Endodermal cell (in vitro differentiated cells): ENCODE measurements at regions not wholly inside any gene's neighbourhood (a gene's known extent, or its start where the extent isn't known, plus 50 kb on each side); places are given as distances from the start of the nearest gene placed in this dataset.

Source experiments
- DNase-seq: peaks from one replicate; pipeline ENCODE4 v3.0.0-alpha.2; 2017
- H3K27ac ChIP-seq: 2 replicates; pipeline ENCODE4 v1.5.1; 2013; ENCODE audit warnings: mild to moderate bottlenecking, low read depth, low read length, moderate library complexity
- H3K27me3 ChIP-seq: 2 replicates; pipeline ENCODE4 v1.6.1; 2013; ENCODE audit warnings: mild to moderate bottlenecking, low read length, moderate library complexity; ENCODE audit not compliant: insufficient read depth, control insufficient read depth, poor library complexity, severe bottlenecking
- H3K36me3 ChIP-seq: 2 replicates; pipeline ENCODE4 v1.7.0; 2013; ENCODE audit warnings: mild to moderate bottlenecking, low read length, moderate library complexity; ENCODE audit not compliant: control insufficient read depth, insufficient read depth
- H3K4me1 ChIP-seq: one replicate; pipeline ENCODE4 v1.7.0; 2013; ENCODE audit warnings: low read length; ENCODE audit not compliant: control insufficient read depth, insufficient read depth
- H3K4me3 ChIP-seq: 2 replicates; pipeline ENCODE4 v1.5.1; 2013; ENCODE audit warnings: mild to moderate bottlenecking, low read length, moderate library complexity
- H3K9ac ChIP-seq: 2 replicates; pipeline ENCODE4 v1.6.1; 2013; ENCODE audit warnings: mild to moderate bottlenecking, low read length, moderate library complexity; ENCODE audit not compliant: poor library complexity, severe bottlenecking; ENCODE audit errors: extremely low read depth
- H3K9me3 ChIP-seq: 2 replicates; pipeline ENCODE4 v1.6.1; 2013; ENCODE audit warnings: mild to moderate bottlenecking, low read length, moderate library complexity; ENCODE audit not compliant: control insufficient read depth
- H3K27ac Mint-ChIP-seq: 2 replicates; pipeline ENCODE4 v1.8.0; 2020; ENCODE audit warnings: mixed read lengths
- H3K27me3 Mint-ChIP-seq: 2 replicates; pipeline ENCODE4 v1.8.0; 2021; ENCODE audit warnings: mild to moderate bottlenecking, mixed read lengths; ENCODE audit not compliant: insufficient read depth
- H3K36me3 Mint-ChIP-seq: 2 replicates; pipeline ENCODE4 v1.8.0; 2020; ENCODE audit warnings: low read depth, mixed read lengths
- H3K4me1 Mint-ChIP-seq: 2 replicates; pipeline ENCODE4 v1.8.0; 2020; ENCODE audit warnings: mixed read lengths
- H3K4me3 Mint-ChIP-seq: 2 replicates; pipeline ENCODE4 v1.8.0; 2020; ENCODE audit warnings: mild to moderate bottlenecking, moderate library complexity, mixed read lengths
- H3K9me3 Mint-ChIP-seq: 2 replicates; pipeline ENCODE4 v1.8.0; 2020; ENCODE audit warnings: mild to moderate bottlenecking, mixed read lengths
- WGBS, 2 experiments: methylation state at CpG; one replicate each; pipeline versions ENCODE4 v1.1.5 to v1.1.7; 2013; ENCODE audit warnings: missing lambda C conversion rate in 2 of 2, mixed read lengths in 1 of 2; ENCODE audit not compliant: insufficient coverage in 1 of 2, insufficient read length in 1 of 2; 5-methylcytosine and 5-hydroxymethylcytosine counted together
- TF ChIP-seq, protein P1 (sequence below): fragments of 200-600 bp; sonication (generic); conservative IDR thresholded peaks from 2 replicates; pipeline ENCODE4 v1.5.0; 2021; ENCODE audit warnings: antibody characterized with exemption, mild to moderate bottlenecking

DNA sequence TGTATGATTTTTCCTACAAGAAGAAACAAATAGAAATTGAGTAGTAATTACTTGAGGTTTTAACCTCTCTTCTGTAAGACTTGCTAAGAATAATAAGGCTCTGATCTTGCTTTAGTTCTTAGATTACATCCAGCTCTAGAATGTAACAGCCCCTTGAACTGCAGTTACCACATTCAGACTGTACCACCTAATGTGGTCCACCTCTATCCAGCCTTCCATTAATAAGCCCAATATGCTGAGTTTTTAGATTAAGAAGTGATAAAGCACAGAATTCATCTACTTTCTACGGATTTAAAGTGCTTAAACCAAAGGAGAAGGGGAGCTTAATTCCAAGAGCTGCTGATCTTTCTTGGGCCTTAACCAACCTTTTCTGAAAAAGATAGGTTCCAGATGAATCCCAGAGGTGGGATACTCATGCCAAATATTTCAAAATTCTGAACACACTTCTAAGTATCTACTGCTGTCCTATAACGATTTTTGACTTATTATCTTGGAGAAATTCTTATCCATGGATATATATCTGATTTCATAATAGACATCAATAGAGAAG, 131.5 kb downstream of the ZNF608 start:
- Histone ChIP-seq H3K27me3 (no peaks in the 10 kb centered on the region), H3K36me3 (no peaks in the 10 kb centered on the region), H3K27ac (no peak overlapping the region), H3K4me1 (no peaks in the 10 kb centered on the region), H3K9me3 (no peaks in the 10 kb centered on the region), H3K4me3 (no peak overlapping the region), H3K9ac (no peak overlapping the region)
- TF ChIP-seq, protein P1, sequence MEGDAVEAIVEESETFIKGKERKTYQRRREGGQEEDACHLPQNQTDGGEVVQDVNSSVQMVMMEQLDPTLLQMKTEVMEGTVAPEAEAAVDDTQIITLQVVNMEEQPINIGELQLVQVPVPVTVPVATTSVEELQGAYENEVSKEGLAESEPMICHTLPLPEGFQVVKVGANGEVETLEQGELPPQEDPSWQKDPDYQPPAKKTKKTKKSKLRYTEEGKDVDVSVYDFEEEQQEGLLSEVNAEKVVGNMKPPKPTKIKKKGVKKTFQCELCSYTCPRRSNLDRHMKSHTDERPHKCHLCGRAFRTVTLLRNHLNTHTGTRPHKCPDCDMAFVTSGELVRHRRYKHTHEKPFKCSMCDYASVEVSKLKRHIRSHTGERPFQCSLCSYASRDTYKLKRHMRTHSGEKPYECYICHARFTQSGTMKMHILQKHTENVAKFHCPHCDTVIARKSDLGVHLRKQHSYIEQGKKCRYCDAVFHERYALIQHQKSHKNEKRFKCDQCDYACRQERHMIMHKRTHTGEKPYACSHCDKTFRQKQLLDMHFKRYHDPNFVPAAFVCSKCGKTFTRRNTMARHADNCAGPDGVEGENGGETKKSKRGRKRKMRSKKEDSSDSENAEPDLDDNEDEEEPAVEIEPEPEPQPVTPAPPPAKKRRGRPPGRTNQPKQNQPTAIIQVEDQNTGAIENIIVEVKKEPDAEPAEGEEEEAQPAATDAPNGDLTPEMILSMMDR: no peak
- peaks cover 14% of the 10 kb centered on the region for H3K36me3 Mint-ChIP-seq
- H3K9me3 Mint-ChIP-seq: peaks cover 5% of the 10 kb centered on the region
- H3K4me1 Mint-ChIP-seq: peaks cover 20% of the 10 kb centered on the region
- H3K27ac Mint-ChIP-seq: no peak overlapping the region
- H3K4me3 Mint-ChIP-seq: no peak overlapping the region
- no peak for DNase-seq
- H3K27me3 Mint-ChIP-seq: no peaks in the 10 kb centered on the region
- 88 to 91% methylated on average over 1 to 2 of the region's 2 CpGs for WGBS, 2 experiments

DNA sequence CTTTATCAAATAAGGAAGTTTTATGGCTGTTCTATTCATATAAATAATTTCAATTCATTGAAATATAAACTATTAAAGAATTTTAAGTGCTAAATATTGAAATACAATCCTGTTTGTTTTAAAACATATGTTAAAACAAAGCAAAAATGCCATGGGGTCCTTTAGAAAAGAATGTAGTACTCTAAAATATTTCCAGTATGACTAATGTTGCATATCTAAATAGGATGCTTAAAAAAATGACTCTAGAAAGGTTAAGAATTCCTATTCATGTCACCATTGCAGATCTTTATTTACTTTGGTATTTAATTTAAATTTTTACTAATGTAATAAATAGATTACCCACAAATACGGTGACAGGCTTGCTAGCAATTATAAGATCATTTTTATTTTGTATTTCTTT, 132.3 kb downstream of the ZNF608 start:
- H3K9me3 ChIP-seq: no peaks in the 10 kb centered on the region
- Mint-ChIP-seq H3K27ac (no peak overlapping the region), H3K4me1 (peaks cover 26% of the 10 kb centered on the region), H3K27me3 (no peaks in the 10 kb centered on the region), H3K9me3 (peaks cover 5% of the 10 kb centered on the region), H3K36me3 (peaks cover 15% of the 10 kb centered on the region), H3K4me3 (no peak overlapping the region)
- no peaks in the 10 kb centered on the region for H3K27me3 ChIP-seq
- H3K9ac ChIP-seq: no peak overlapping the region
- no peak overlapping the region for H3K27ac ChIP-seq
- H3K36me3 ChIP-seq: no peaks in the 10 kb centered on the region
- no peak for DNase-seq
- no peak overlapping the region for H3K4me3 ChIP-seq
- H3K4me1 ChIP-seq: no peaks in the 10 kb centered on the region
- 100% methylated on average over 1 of the region's 1 CpG; no CpG with 5 or more reads in 1 of the 2 experiments for WGBS, 2 experiments
- TF ChIP-seq, protein P1: no peak

DNA sequence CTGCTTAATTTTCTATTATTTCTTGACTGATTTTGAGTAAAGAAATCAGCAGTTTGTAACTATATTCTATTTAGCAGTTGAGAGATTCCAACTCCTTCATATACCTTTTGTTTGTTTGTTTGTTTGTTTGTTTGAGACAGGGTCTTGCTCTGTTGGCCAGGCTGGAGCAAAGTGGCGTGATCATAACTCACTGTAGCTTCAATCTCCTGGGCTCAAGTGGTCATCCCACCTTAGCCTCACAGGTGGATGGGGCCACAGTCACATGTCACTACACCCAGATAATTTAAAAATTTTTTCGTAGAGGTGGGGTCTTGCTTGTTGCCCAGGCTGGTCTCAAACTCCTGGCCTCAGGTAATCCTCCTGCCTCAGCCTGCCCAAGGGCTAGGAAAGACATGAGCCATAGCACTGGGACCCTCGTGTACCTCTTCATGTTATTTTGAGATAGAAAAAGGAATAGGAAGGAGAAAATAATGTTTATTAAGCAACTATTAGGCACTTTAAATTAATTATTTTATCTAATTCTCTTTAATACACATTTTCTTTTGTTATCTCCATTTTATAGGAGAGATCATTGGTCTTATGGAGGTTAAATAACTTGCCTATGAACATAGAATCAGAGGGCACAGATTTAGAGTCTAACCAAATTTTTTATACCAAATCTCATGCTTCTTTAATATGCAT, 133.0 kb downstream of the ZNF608 start:
- Mint-ChIP-seq H3K4me3 (no peak overlapping the region), H3K27ac (no peak overlapping the region), H3K36me3 (peaks cover 19% of the 10 kb centered on the region), H3K4me1 (peaks cover 26% of the 10 kb centered on the region), H3K9me3 (peaks cover 5% of the 10 kb centered on the region), H3K27me3 (no peaks in the 10 kb centered on the region)
- H3K9me3 ChIP-seq: no peaks in the 10 kb centered on the region
- peaks cover 2% of the 10 kb centered on the region for H3K36me3 ChIP-seq
- 92 to 100% methylated on average over 1 to 3 of the region's 3 CpGs for WGBS, 2 experiments
- no peak for DNase-seq
- no peaks in the 10 kb centered on the region for H3K4me1 ChIP-seq
- H3K27me3 ChIP-seq: no peaks in the 10 kb centered on the region
- no peak overlapping the region for H3K27ac ChIP-seq
- H3K4me3 ChIP-seq: no peak overlapping the region
- no peak overlapping the region for H3K9ac ChIP-seq
- TF ChIP-seq, protein P1: no peak
